K562 (cell line): ENCODE measurements at regions not wholly inside any gene's neighbourhood (a gene's known extent, or its start where the extent isn't known, plus 50 kb on each side); places are given as distances from the start of the nearest gene placed in this dataset.

ENCODE experiments used
- ATAC-seq: fragments of 200-7000 bp; cut with Tn5 transposase; 3 replicates; pipeline ENCODE4 v1.9.1; 2020; ENCODE audit warnings: moderate library complexity
- BruUV-seq: library from RNA; stranded (reverse); fragments of 400-500 nt; replicated peaks from 2 replicates; lab custom pipeline; 2021; lab: Mats Ljungman, UMichigan
- CTCF ChIA-PET: fragments of 300-600 bp; formaldehyde crosslinking; extraction: SDS; loops from one replicate; lab custom pipeline; 2021; ENCODE audit warnings: low intra/inter-chr PET ratio; lab: Yijun Ruan, JAX
- POLR2A ChIA-PET: fragments of 300-600, 350-650 bp; sonication (Branson Sonifier 250); formaldehyde crosslinking; extraction: SDS; loops from one replicate; lab custom pipeline; 2021; ENCODE audit warnings: antibody characterized with exemption, inconsistent platforms; lab: Yijun Ruan, JAX
- DNase-seq, 4 experiments: peaks; one replicate each; pipeline versions ENCODE4 v3.0.0 to v3.0.0-alpha.2; 2011 to 2018; ENCODE audit warnings: low spot score in 3 of 4, mixed read lengths in 3 of 4; ENCODE audit errors: extremely low read depth in 1 of 4
- FAIRE-seq: peaks from 2 replicates; lab custom pipeline; 2011; peaks lifted over from hg19 to GRCh38; lab: Jason Lieb, UNC
- H2AFZ ChIP-seq: 2 replicates; pipeline ENCODE4 v1.6.0; 2011; ENCODE audit warnings: low read depth, low read length, control low read depth, inconsistent platforms
- H3K27ac ChIP-seq: fragments of 200-600 bp; 3 replicates; pipeline ENCODE4 v1.8.0; 2011; ENCODE audit warnings: low read depth, mild to moderate bottlenecking, control low read depth, inconsistent platforms, low read length, moderate library complexity, mixed read lengths; ENCODE audit errors: extremely low read depth
- H3K27me3 ChIP-seq, 2 experiments: fragments of 300-600 bp in 1 of 2; 2 replicates in 1 of 2; 3 replicates in 1 of 2; pipeline versions ENCODE4 v1.6.0 to v1.8.0; 2011; ENCODE audit warnings: inconsistent platforms in 2 of 2, low read length in 2 of 2, mild to moderate bottlenecking in 1 of 2, mixed read lengths in 1 of 2, moderate library complexity in 1 of 2; ENCODE audit not compliant: control insufficient read depth in 2 of 2, insufficient read depth in 2 of 2
- H3K36me3 ChIP-seq: fragments of 300-600 bp; 3 replicates; pipeline ENCODE4 v1.8.0; 2011; ENCODE audit warnings: mild to moderate bottlenecking, low read length, inconsistent platforms; ENCODE audit not compliant: control insufficient read depth, insufficient read depth
- H3K4me1 ChIP-seq, 2 experiments: fragments of 200-600 bp in 1 of 2; replicated peaks in 1 of 2; 2 replicates in 1 of 2; 3 replicates in 1 of 2; pipeline versions ENCODE4 v1.5.1 to v1.8.0; 2011; ENCODE audit warnings: inconsistent platforms in 2 of 2, low read length in 2 of 2, mild to moderate bottlenecking in 1 of 2, mixed read lengths in 1 of 2, moderate library complexity in 1 of 2; ENCODE audit not compliant: control insufficient read depth in 2 of 2, insufficient read depth in 2 of 2
- H3K4me2 ChIP-seq: 2 replicates; pipeline ENCODE4 v1.6.1; 2011; ENCODE audit warnings: low read length, control low read depth, inconsistent platforms, mixed read lengths; ENCODE audit not compliant: insufficient read depth
- H3K4me3 ChIP-seq: fragments of 200-600 bp; sonication (generic), shearing (Covaris generic); 2 replicates; pipeline ENCODE4 v1.5.1; 2016; ENCODE audit warnings: control low read depth, inconsistent platforms
- H3K79me2 ChIP-seq: fragments of 200-600 bp; 3 replicates; pipeline ENCODE4 v1.8.0; 2011; ENCODE audit warnings: low read length, inconsistent platforms; ENCODE audit not compliant: control insufficient read depth, insufficient read depth
- H3K9ac ChIP-seq, 2 experiments: 2 replicates each; pipeline versions ENCODE4 v1.6.0 to v1.6.1; 2011; ENCODE audit warnings: low read depth in 2 of 2, low read length in 2 of 2, control low read depth in 1 of 2, inconsistent platforms in 1 of 2, mild to moderate bottlenecking in 1 of 2, mixed read lengths in 1 of 2; ENCODE audit not compliant: insufficient read depth in 1 of 2
- H3K9me1 ChIP-seq: one replicate; pipeline ENCODE4 v1.6.0; 2011; ENCODE audit warnings: inconsistent platforms, mild to moderate bottlenecking, low read length, moderate library complexity; ENCODE audit not compliant: control insufficient read depth, insufficient read depth
- H3K9me3 ChIP-seq: replicated peaks from 2 replicates; pipeline ENCODE4 v1.5.1; 2011; ENCODE audit warnings: low read depth, low read length, inconsistent platforms; ENCODE audit not compliant: control insufficient read depth, insufficient read depth
- H4K20me1 ChIP-seq: replicated peaks from 2 replicates; pipeline ENCODE4 v1.6.1; 2011; ENCODE audit warnings: low read length, inconsistent platforms, mixed read lengths; ENCODE audit not compliant: control insufficient read depth, insufficient read depth
- ARID2 ChIP-seq: fragments of 450-650 bp; IDR thresholded peaks from 2 replicates; pipeline ENCODE4 v1.6.1; 2017; ENCODE audit warnings: antibody characterized with exemption, mild to moderate bottlenecking
- CHAMP1 ChIP-seq: fragments of 450-650 bp; IDR thresholded peaks from 2 replicates; pipeline ENCODE4 v1.6.1; 2016; ENCODE audit warnings: mild to moderate bottlenecking
- E2F8 ChIP-seq: fragments of 450-650 bp; IDR thresholded peaks from 2 replicates; pipeline ENCODE4 v1.7.1; 2018; ENCODE audit warnings: mild to moderate bottlenecking, low read depth; ENCODE audit not compliant: partially characterized antibody
- FOS ChIP-seq: IDR thresholded peaks from 3 replicates; pipeline ENCODE4 v1.6.1; 2011; ENCODE audit not compliant: insufficient read length; ENCODE audit errors: extremely low read depth
- HIVEP1 ChIP-seq: fragments of 250-450 bp; sonication (Bioruptor Pico); IDR thresholded peaks from 2 replicates; pipeline ENCODE4 v1.4.0; 2020; ENCODE audit warnings: mild to moderate bottlenecking
- MAFG ChIP-seq: fragments of 450-650 bp; conservative IDR thresholded peaks from 2 replicates; pipeline ENCODE4 v1.6.1; 2016; ENCODE audit warnings: missing genetic modification characterization, missing compliant biosample characterization
- POU5F1 ChIP-seq: fragments of 150-350 bp; IDR thresholded peaks from 2 replicates; pipeline ENCODE4 v1.6.1; 2014; ENCODE audit warnings: borderline replicate concordance, low read length, low read depth, mild to moderate bottlenecking; ENCODE audit not compliant: partially characterized antibody
- ZKSCAN1 ChIP-seq: fragments of 150-350 bp; IDR thresholded peaks from 2 replicates; pipeline ENCODE4 v1.6.1; 2016; ENCODE audit warnings: low read depth, low read length
- ZNF232 ChIP-seq: sonication (generic); formaldehyde crosslinking; IDR thresholded peaks from 2 replicates; pipeline ENCODE4 v1.8.0; 2022; ENCODE audit warnings: mild to moderate bottlenecking, missing genetic modification reagents
- ZNF655 ChIP-seq: fragments of 250-450 bp; sonication (Bioruptor Pico); IDR thresholded peaks from 2 replicates; pipeline ENCODE4 v1.5.0; 2021
- WGBS: fragments of 100-300 bp; shearing (Covaris generic); methylation state at CpG from one replicate; pipeline ENCODE4 v1.1.6; 2016; ENCODE audit warnings: low coverage, mixed read lengths; ENCODE audit not compliant: insufficient coverage; ENCODE audit errors: missing lambda C conversion rate; 5-methylcytosine and 5-hydroxymethylcytosine counted together
- in situ Hi-C: fragments of 300-500 bp; cut with MboI; formaldehyde crosslinking; loops from 4 replicates; pipeline ENCODE4 v1.15.0; 2018; ENCODE audit warnings: inconsistent platforms, mixed read lengths
- intact Hi-C: fragments of 100-400 bp; cut with micrococcal nuclease; formaldehyde crosslinking; loops from 2 replicates; pipeline ENCODE4 v1.14.2; 2022

GRCh38 chr3:184485241-184485640 is 76.3 kb upstream of the EPHB3 start:
- no peak overlapping the region for H3K4me3 ChIP-seq
- H3K4me1 ChIP-seq = no peaks in the 10 kb centered on the region
- ATAC-seq (no peak), DNase-seq (no peak), FAIRE-seq (no peak)
- H3K9ac ChIP-seq = no peak overlapping the region
- no peak overlapping the region for H3K4me2 ChIP-seq
- WGBS = 0% methylated on average over 2 of the region's 2 CpGs
- H3K9me3 ChIP-seq = no peaks in the 10 kb centered on the region
- intact Hi-C loops (no loop called here), in situ Hi-C loops (no loop called here)
- no TSS peak for BruUV-seq
- H3K79me2 ChIP-seq = no peaks in the 10 kb centered on the region
- H3K27me3 ChIP-seq = peaks cover 18 to 29% of the 10 kb centered on the region in 2 experiments
- POLR2A ChIA-PET = no interaction called here
- H4K20me1 ChIP-seq = no peaks in the 10 kb centered on the region
- CTCF ChIA-PET = no interaction called here
- no peak for TF ChIP-seq ZKSCAN1
- no peak for TF ChIP-seq MAFG (tag)
- TF ChIP-seq ZNF232 (CRISPR knock-in tag) = no peak
- TF ChIP-seq E2F8 = no peak
- no peak for TF ChIP-seq CHAMP1
- no peak for TF ChIP-seq FOS
- TF ChIP-seq HIVEP1 (CRISPR knock-in tag) = no peak
- no peak for TF ChIP-seq ARID2
- no peak for TF ChIP-seq ZNF655 (CRISPR knock-in tag)
- TF ChIP-seq POU5F1 = no peak
- no peaks in the 10 kb centered on the region for H3K36me3 ChIP-seq
- H3K9me1 ChIP-seq = no peaks in the 10 kb centered on the region
- no peak overlapping the region for H3K27ac ChIP-seq
- no peak overlapping the region for H2AFZ ChIP-seq
